ENCODE measurements at regions not wholly inside any gene's neighbourhood (a gene's known extent, or its start where the extent isn't known, plus 50 kb on each side); places are given as distances from the start of the nearest gene placed in this dataset.

GRCh38 chr20:39541136-39541803, 579.1 kb downstream of the DHX35 start:
- TF ChIP-seq CTCF (IDR thresholded peaks at IDR 0.05; ENCODE audit: low read depth, low read length, missing control alignments) = no peak
- in situ Hi-C loops (cut with HindIII; ENCODE audit: low pct_ligation_motif_present, low sequenced_read_pairs) = no loop called here
- Histone ChIP-seq H3K27me3 (replicated peaks) (no peaks in the 10 kb centered on the region), H3K4me3 (ENCODE audit: low read depth, low read length) (no peak overlapping the region), H3K36me3 (replicated peaks) (no peaks in the 10 kb centered on the region), H3K27ac (no peak overlapping the region)
- no peak for DNase-seq

- no peak for TF ChIP-seq CTCF (IDR thresholded peaks at IDR 0.05; ENCODE audit: low read depth, low read length, missing control alignments)
- in situ Hi-C loops (cut with HindIII; ENCODE audit: low pct_ligation_motif_present, low sequenced_read_pairs) = no loop called here
- Histone ChIP-seq H3K27me3 (replicated peaks) (no peaks in the 10 kb centered on the region), H3K36me3 (replicated peaks) (no peaks in the 10 kb centered on the region), H3K27ac (no peak overlapping the region), H3K4me3 (ENCODE audit: low read depth, low read length) (no peak overlapping the region)
- no peak for DNase-seq
Observed at GRCh38 chr20:39538317-39538716, 576.2 kb downstream of the DHX35 start.

GRCh38 chr20:39535301-39535700, 573.2 kb downstream of the DHX35 start:
- no peak overlapping the region for H3K4me3 ChIP-seq (ENCODE audit: low read depth, low read length)
- no peaks in the 10 kb centered on the region for H3K27me3 ChIP-seq (replicated peaks)
- no peak overlapping the region for H3K27ac ChIP-seq
- no peak for DNase-seq
- in situ Hi-C loops (cut with HindIII; ENCODE audit: low pct_ligation_motif_present, low sequenced_read_pairs) = no loop called here
- TF ChIP-seq CTCF (IDR thresholded peaks at IDR 0.05; ENCODE audit: low read depth, low read length, missing control alignments) = no peak
- H3K36me3 ChIP-seq (replicated peaks) = no peaks in the 10 kb centered on the region

GRCh38 chr20:39534846-39535245, 572.7 kb downstream of the DHX35 start:
- in situ Hi-C loops (cut with HindIII; ENCODE audit: low pct_ligation_motif_present, low sequenced_read_pairs) = no loop called here
- no peak overlapping the region for H3K27ac ChIP-seq
- no peaks in the 10 kb centered on the region for H3K36me3 ChIP-seq (replicated peaks)
- H3K27me3 ChIP-seq (replicated peaks) = no peaks in the 10 kb centered on the region
- H3K4me3 ChIP-seq (ENCODE audit: low read depth, low read length) = no peak overlapping the region
- no peak for TF ChIP-seq CTCF (IDR thresholded peaks at IDR 0.05; ENCODE audit: low read depth, low read length, missing control alignments)
- no peak for DNase-seq

- no peak overlapping the region for H3K4me3 ChIP-seq (ENCODE audit: low read depth, low read length)
- TF ChIP-seq CTCF (IDR thresholded peaks at IDR 0.05; ENCODE audit: low read depth, low read length, missing control alignments) = no peak
- H3K36me3 ChIP-seq (replicated peaks) = no peaks in the 10 kb centered on the region
- no peak overlapping the region for H3K27ac ChIP-seq
- H3K27me3 ChIP-seq (replicated peaks) = no peaks in the 10 kb centered on the region
- in situ Hi-C loops (cut with HindIII; ENCODE audit: low pct_ligation_motif_present, low sequenced_read_pairs) = no loop called here
- DNase-seq = no peak
Observed at GRCh38 chr20:39533858-39534257, 571.7 kb downstream of the DHX35 start.

GRCh38 chr20:39532205-39532604, 570.1 kb downstream of the DHX35 start:
- DNase-seq = no peak
- no peak overlapping the region for H3K4me3 ChIP-seq (ENCODE audit: low read depth, low read length)
- H3K27ac ChIP-seq = no peak overlapping the region
- in situ Hi-C loops (cut with HindIII; ENCODE audit: low pct_ligation_motif_present, low sequenced_read_pairs) = no loop called here
- no peak for TF ChIP-seq CTCF (IDR thresholded peaks at IDR 0.05; ENCODE audit: low read depth, low read length, missing control alignments)
- H3K27me3 ChIP-seq (replicated peaks) = no peaks in the 10 kb centered on the region
- no peaks in the 10 kb centered on the region for H3K36me3 ChIP-seq (replicated peaks)
